Dedifferentiated amniotic fluid mesenchymal stem cell (primary cell): ENCODE measurements at regions not wholly inside any gene's neighbourhood (a gene's known extent, or its start where the extent isn't known, plus 50 kb on each side); places are given as distances from the start of the nearest gene placed in this dataset.

Experiments used
- DNase-seq: peaks from one replicate; pipeline ENCODE4 v3.0.0-alpha.2; 2016; ENCODE audit errors: extremely low spot score

DNA sequence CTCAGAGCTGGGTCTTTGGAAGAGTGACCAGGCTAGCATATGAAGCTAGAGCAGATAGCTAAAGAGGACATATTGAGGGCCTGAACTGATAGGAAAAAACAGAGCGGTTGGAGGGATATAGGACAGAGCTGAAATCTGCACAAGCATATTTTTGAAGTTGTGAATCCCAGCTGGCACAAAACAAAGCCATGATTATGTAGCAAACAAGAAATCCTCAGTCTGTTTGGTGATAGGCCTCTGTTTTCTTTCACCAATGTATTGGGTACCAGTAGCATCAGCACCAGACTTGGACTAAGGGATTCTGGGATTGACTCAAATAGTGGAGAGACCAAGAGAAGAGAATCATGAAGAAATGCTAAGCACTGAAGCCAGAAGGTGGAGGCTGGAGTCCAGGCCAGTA lies 151.0 kb downstream of the FAM43A start:
- no peak for DNase-seq

GRCh38 chr3:194837457-194838127 lies 151.9 kb downstream of the FAM43A start:
- DNase-seq = no peak

- DNase-seq = no peak
Observed at GRCh38 chr3:194838236-194838635, 152.6 kb downstream of the FAM43A start.

DNA sequence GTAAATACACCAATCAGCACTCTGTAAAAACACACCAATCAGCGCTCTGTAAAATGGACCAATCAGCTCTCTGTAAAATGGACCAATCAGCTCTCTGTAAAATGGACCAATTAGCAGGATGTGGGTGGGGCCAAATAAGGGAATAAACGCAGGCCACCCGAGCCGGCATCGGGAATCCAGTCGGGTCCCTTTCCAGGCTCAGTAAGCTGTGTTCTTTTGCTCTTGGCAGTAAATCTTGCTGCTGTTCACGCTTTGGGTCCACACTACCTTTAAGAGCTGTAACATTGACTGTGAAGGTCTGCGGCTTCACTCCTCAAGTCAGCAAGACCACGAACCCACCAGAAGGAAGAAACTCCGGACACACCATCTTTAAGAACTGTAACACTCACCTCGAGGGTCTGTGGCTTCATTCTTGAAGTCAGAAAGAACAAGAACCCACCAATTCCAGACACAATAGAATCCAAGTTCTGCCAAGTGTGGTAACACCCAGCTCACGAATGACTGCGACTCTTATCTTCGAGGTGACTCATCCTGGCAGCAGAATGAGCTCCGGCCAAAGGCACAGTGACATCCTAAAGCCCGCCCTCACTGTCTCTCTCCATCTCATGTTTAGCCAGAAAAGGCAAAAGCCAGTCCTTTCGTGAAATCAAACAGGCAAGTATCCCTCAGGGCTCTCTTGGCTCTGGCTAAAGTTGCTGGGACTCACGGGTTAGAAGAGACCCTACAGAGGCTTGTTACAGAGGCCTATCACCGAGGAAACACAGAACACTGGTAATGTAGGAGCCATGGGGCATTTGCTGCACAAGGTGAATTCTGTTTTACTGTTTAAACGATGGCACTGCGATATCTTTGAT lies 155.2 kb downstream of the FAM43A start:
- no peak for DNase-seq

GRCh38 chr3:194841515-194841841 lies 155.8 kb downstream of the FAM43A start:
- no peak for DNase-seq

DNA sequence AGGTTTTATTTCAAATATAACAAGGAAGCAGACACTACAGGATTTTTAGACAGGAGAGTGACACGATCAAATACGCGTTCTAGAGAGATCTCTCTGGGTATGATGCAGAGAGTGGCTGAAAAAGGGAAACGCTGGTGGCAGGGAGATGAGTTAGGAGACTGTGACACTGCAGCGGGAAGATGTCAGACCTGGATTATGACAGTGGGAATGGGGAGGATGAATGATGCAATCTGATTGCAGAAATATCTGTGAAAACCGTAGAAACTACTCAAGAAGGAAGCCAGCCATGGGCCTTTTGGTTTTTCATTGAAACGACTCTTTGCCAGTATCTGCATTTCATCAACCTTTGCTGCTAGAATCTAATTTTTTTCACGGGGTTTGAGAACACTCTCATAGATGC lies 157.9 kb downstream of the FAM43A start:
- no peak for DNase-seq

DNA sequence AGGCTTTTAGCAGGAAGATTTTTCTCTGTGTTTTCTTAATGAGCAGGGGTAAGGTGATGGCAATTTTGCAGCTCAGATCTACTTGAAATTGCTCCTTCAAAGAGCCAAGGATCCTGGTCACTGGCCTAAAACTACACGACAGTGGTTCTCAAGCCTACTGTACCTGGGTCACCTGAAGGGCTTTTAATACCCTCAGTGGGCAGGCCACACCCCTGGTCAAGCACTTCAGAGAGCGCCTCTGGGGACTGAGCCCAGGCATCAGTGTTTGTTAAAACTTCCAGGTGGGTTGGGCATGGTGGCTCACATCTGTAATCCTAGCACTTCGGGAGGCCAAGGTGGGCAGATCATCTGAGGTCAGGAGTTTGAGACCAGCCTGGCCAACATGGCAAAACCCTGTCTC lies 158.4 kb downstream of the FAM43A start:
- no peak for DNase-seq

DNA sequence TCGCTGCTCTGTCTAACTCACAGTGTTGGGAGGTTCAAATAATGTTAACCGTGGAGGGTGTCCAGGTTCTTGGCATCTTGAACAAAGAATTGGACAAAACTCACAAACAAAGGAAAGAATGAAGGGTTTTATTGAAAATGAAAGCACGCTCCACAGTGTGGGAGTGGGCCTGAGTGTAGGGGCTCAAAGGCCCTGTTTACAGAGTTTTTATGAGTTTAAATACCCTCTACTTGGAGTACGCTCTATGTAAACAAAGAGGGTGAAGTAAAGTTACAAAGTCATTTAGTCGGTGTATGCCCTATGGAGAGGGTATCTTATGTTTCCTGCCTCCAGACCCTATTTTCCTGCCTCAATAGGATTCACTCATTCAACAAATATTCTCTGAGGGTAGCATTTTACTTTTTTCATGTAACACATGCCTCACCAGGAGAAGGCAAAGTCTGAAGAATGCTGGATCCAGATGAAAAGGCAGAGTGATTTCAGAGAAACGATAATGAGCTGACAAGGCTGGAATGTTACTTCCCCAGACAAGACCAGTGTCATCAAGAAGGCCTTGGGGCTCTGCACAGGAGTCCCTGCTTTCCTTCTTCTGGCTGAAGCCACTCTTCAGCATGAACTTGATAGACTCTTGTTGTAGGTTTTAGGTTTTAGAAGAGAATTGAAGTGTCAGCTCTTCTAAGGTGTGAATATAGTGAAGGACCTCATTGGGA lies 163.6 kb downstream of the FAM43A start:
- no peak for DNase-seq

GRCh38 chr3:194851254-194851653 lies 165.6 kb downstream of the FAM43A start:
- no peak for DNase-seq

DNA sequence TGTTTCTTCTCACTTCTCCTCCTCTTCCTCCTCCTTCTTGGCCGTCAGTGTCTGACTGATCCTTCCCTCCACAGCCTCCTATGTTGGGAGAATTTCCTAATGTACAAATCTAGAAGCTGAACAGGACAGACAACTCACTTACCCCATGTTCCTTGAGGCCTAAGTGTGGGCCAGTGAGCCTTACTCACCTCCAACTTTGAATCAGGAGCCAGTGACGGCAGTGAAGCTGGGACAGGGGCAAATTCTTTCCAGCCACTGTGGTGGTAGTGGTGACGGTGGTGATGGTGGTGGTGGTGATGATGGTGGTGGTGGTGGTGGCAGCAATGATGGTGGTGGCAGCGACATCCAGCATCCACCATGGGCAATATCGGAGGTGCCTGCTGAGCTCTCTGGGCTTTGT lies 166.3 kb downstream of the FAM43A start:
- DNase-seq = no peak

DNA sequence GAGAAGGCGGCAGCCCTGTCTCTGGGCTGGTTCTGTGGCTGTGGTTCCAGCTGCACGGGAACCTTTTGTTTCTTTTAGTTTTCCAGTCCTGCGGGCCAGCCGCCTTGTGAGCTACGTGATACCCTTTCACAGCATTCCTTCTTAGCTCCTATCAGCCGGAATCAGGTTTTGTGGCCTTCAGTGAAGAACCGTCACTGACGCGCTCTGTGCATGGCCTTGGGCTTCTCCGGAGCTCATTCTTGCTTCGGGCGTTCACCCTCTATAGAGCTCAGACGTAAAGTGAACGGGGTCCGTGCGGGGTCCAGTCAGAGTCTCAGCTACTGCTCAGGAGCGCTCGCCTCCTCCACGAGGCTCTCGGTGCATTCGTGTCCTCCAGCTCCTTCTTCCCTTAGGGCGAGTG lies 166.7 kb downstream of the FAM43A start:
- DNase-seq = no peak

DNA sequence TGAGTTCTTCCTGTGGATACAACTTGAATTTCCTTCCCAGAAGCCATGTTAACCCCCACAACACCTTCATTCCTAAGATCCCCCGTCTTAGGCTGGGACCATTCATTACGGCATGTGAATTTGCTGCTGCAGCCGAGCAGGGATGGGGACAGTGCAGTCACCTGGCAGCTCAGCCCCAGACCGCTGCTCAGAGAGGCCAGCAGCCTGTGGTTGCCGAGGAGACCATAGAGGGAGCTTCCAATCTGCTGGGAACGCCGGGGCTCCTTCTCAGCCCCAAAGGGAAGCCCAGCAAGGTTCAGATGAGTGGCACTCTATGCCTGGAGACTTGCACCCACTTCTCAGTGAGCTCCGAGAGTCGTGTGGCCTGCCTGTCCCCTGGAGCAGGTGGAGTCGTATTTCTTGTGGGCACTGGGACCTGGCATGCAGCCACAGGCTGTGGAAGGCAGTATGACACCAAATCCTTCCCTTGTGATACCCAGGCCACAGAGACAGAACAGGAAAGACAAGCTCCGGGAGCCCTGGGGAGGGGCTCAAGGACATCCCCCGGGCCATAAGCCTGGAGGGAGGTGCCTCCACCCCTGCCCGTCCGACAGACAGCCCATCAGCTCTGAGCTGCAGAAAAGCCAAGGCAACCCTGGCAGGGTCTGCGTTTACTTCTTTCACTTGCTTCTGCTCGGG lies 167.3 kb downstream of the FAM43A start:
- no peak for DNase-seq

- DNase-seq = no peak
Observed at GRCh38 chr3:194854206-194854605, 168.5 kb downstream of the FAM43A start.

- DNase-seq = no peak
Observed at GRCh38 chr3:194854659-194855390, 169.1 kb downstream of the FAM43A start.

DNA sequence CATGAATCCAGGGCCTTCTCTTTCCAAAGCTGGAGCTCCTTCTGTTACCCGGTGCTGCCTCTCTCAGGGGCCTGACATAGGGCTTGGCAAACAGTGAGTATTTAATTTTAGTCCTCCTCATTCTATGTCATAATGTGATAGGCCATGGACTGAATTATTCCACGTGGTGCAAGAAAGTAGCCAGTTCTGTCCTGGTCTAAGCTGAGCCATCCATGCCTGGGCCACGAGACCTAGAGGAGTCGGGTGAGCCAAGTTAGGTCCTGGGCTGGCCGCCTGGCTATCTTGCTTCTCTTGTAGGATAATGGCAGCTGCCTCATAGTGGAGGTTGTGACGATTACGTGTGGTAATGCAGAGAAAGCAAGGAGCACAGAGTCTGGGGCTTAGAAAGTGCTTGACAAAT lies 170.6 kb downstream of the FAM43A start:
- DNase-seq = no peak

DNA sequence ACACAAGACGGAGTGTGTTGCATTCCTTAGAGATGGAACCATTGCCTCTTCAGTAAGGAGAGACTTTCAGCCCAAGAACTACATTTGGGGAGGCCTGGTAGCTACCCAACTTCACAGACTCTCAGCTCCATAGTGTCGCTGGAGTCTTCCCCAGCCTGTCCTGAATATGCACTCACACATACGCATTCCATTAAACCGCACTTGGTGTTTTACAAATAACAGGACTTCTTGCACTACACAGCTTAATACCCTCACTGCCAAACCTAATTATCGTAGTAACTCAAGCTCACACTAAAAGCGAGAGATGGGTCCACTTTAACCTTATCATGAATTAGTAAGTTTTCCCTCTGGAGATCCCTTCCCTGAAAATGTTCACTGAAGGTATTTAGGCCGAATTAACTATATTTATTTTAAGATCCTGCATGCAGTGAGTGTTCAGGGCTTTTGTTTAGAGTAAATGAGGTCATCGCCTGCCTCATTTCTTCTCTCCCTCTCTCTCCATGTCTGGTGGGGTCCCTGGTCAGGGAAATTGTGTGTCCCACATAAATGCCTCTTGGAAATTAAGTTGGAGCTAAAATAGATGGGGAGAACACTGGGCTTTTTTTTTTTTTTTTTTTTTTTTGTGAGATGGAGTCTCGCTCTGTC lies 171.9 kb downstream of the FAM43A start:
- no peak for DNase-seq

GRCh38 chr3:194858382-194858781 lies 172.7 kb downstream of the FAM43A start:
- DNase-seq = no peak

DNA sequence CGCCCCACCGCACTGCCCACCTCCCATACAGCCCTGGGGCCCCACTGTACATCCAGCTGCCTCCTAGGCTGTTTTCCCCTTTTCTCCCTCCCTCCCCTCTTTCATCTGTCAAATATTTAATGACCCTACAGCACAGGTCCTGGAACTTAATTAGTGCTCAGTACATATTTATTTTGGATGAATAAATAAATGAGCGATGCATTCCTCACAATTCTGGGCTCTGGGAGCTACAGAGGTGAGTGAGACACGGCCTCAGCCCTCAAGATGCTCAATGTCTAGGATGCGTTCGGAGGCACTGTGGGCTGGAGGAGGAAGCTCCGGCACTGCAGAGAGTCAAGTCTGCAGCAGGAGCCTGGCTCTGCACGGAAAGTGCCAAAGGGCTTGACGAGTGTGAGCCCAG lies 175.0 kb downstream of the FAM43A start:
- no peak for DNase-seq

GRCh38 chr3:194861375-194861774 lies 175.7 kb downstream of the FAM43A start:
- DNase-seq = no peak

DNA sequence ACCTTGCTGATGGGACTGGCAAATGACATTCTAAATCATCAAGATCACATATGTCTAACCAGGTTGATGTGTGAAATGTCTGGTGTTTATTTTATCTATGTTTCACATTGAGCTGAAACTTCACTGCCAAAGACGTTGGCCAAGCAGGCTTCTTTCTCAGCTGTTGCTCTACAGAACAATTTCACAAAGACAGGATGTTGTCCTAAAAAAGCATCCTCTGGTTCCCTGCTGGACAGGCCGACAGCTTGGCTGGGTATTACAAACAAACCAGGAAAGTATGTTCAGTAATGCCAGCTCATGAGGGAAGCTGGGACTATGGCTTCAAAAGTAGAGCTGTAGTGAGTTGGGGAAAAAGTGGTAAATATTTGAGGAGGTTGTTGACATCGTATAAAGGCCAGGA lies 179.4 kb downstream of the FAM43A start:
- no peak for DNase-seq

GRCh38 chr3:194865615-194866014 lies 179.9 kb downstream of the FAM43A start:
- DNase-seq = no peak
